Endothelial cell of hepatic sinusoid (primary cell): ENCODE measurements at regions not wholly inside any gene's neighbourhood (a gene's known extent, or its start where the extent isn't known, plus 50 kb on each side); places are given as distances from the start of the nearest gene placed in this dataset.

Source experiments
- in situ Hi-C: cut with HindIII; loops from 2 replicates; pipeline ENCODE4 v1.10.0; 2017; ENCODE audit warnings: low sequenced_read_pairs

- in situ Hi-C loops: no loop called here
These were observed 626.1 kb downstream of the HDGFL1 start for GRCh38 chr6:23195487-23195886.

GRCh38 chr6:23199541-23199940 lies 630.2 kb downstream of the HDGFL1 start:
- in situ Hi-C loops: no loop called here

- in situ Hi-C loops: no loop called here
These were observed 631.6 kb downstream of the HDGFL1 start for GRCh38 chr6:23200946-23201345.

- in situ Hi-C loops: no loop called here
These were observed 632.8 kb downstream of the HDGFL1 start for GRCh38 chr6:23202207-23202606.

GRCh38 chr6:23212398-23212797 lies 643.0 kb downstream of the HDGFL1 start:
- in situ Hi-C loops: no loop called here

- in situ Hi-C loops: no loop called here
These were observed 643.8 kb downstream of the HDGFL1 start for GRCh38 chr6:23213193-23213592.

GRCh38 chr6:23213651-23214050 lies 644.3 kb downstream of the HDGFL1 start:
- in situ Hi-C loops: no loop called here

GRCh38 chr6:23218751-23219150 lies 649.4 kb downstream of the HDGFL1 start:
- in situ Hi-C loops: no loop called here

- in situ Hi-C loops: no loop called here
These were observed 653.4 kb downstream of the HDGFL1 start for GRCh38 chr6:23222724-23223123.

- in situ Hi-C loops: no loop called here
These were observed 655.2 kb downstream of the HDGFL1 start for GRCh38 chr6:23224540-23224939.

- in situ Hi-C loops: no loop called here
These were observed 659.2 kb downstream of the HDGFL1 start for GRCh38 chr6:23228439-23229024.

GRCh38 chr6:23243854-23244253 lies 674.5 kb downstream of the HDGFL1 start:
- in situ Hi-C loops: no loop called here

GRCh38 chr6:23244300-23244699 lies 674.9 kb downstream of the HDGFL1 start:
- in situ Hi-C loops: no loop called here

GRCh38 chr6:23245572-23245971 lies 676.2 kb downstream of the HDGFL1 start:
- in situ Hi-C loops: no loop called here

GRCh38 chr6:23246896-23247295 lies 677.5 kb downstream of the HDGFL1 start:
- in situ Hi-C loops: no loop called here

GRCh38 chr6:23250556-23250955 lies 681.2 kb downstream of the HDGFL1 start:
- in situ Hi-C loops: no loop called here

- in situ Hi-C loops: no loop called here
These were observed 693.5 kb downstream of the HDGFL1 start for GRCh38 chr6:23262864-23263263.

- in situ Hi-C loops: no loop called here
These were observed 695.9 kb downstream of the HDGFL1 start for GRCh38 chr6:23265270-23265669.

GRCh38 chr6:23266536-23266935 lies 697.2 kb downstream of the HDGFL1 start:
- in situ Hi-C loops: no loop called here

GRCh38 chr6:23267651-23268050 lies 698.3 kb downstream of the HDGFL1 start:
- in situ Hi-C loops: no loop called here

GRCh38 chr6:23268348-23268747 lies 699.0 kb downstream of the HDGFL1 start:
- in situ Hi-C loops: no loop called here

GRCh38 chr6:23269436-23269835 lies 700.1 kb downstream of the HDGFL1 start:
- in situ Hi-C loops: no loop called here

- in situ Hi-C loops: no loop called here
These were observed 703.2 kb downstream of the HDGFL1 start for GRCh38 chr6:23272536-23272935.
